ENCODE measurements at regions not wholly inside any gene's neighbourhood (a gene's known extent, or its start where the extent isn't known, plus 50 kb on each side); places are given as distances from the start of the nearest gene placed in this dataset.

- H3K4me3 ChIP-seq (ENCODE audit: low read length) = no peak overlapping the region
- H3K9me3 ChIP-seq (ENCODE audit: control insufficient read depth, low read length) = peaks cover 13% of the 10 kb centered on the region
- no peak overlapping the region for H3K9ac ChIP-seq (ENCODE audit: extremely low read depth, low read length, poor library complexity, severe bottlenecking)
- Mint-ChIP-seq H3K9me3 (peaks cover 11% of the 10 kb centered on the region), H3K27me3 (ENCODE audit: insufficient read depth) (no peaks in the 10 kb centered on the region), H3K36me3 (ENCODE audit: low read depth) (peaks cover 11% of the 10 kb centered on the region), H3K4me1 (peaks cover 23% of the 10 kb centered on the region), H3K4me3 (no peak overlapping the region), H3K27ac (no peak overlapping the region)
- WGBS, 2 experiments (ENCODE audit: insufficient coverage in 1 of 2, insufficient read length in 1 of 2) = 97 to 100% methylated on average over 1 to 2 of the region's 2 CpGs
- H3K4me1 ChIP-seq (ENCODE audit: control insufficient read depth, insufficient read depth, low read length) = peaks cover 6% of the 10 kb centered on the region
- TF ChIP-seq CTCF (conservative IDR thresholded peaks at IDR 0.05) = no peak
- H3K27me3 ChIP-seq (ENCODE audit: control insufficient read depth, insufficient read depth, low read length, poor library complexity, severe bottlenecking) = no peaks in the 10 kb centered on the region
- H3K27ac ChIP-seq (ENCODE audit: low read depth, low read length) = no peak overlapping the region
- no peak for DNase-seq
- H3K36me3 ChIP-seq (ENCODE audit: control insufficient read depth, insufficient read depth, low read length) = peaks cover 4% of the 10 kb centered on the region
These were observed 187.5 kb upstream of the SLC38A2 start for GRCh38 chr12:46560089-46560488.

GRCh38 chr12:46559311-46559710, 186.7 kb upstream of the SLC38A2 start:
- peaks cover 5% of the 10 kb centered on the region for H3K9me3 ChIP-seq (ENCODE audit: control insufficient read depth, low read length)
- DNase-seq = no peak
- H3K4me3 Mint-ChIP-seq = no peak overlapping the region
- WGBS, 2 experiments (ENCODE audit: insufficient coverage in 1 of 2, insufficient read length in 1 of 2) = 97 to 100% methylated on average over 1 to 5 of the region's 5 CpGs
- H3K4me1 ChIP-seq (ENCODE audit: control insufficient read depth, insufficient read depth, low read length) = peaks cover 6% of the 10 kb centered on the region
- H3K27me3 ChIP-seq (ENCODE audit: control insufficient read depth, insufficient read depth, low read length, poor library complexity, severe bottlenecking) = no peaks in the 10 kb centered on the region
- peaks cover 5% of the 10 kb centered on the region for H3K36me3 Mint-ChIP-seq (ENCODE audit: low read depth)
- H3K27me3 Mint-ChIP-seq (ENCODE audit: insufficient read depth) = no peaks in the 10 kb centered on the region
- H3K36me3 ChIP-seq (ENCODE audit: control insufficient read depth, insufficient read depth, low read length) = peaks cover under 1% of the 10 kb centered on the region
- no peak overlapping the region for H3K27ac Mint-ChIP-seq
- H3K27ac ChIP-seq (ENCODE audit: low read depth, low read length) = no peak overlapping the region
- no peak for TF ChIP-seq CTCF (conservative IDR thresholded peaks at IDR 0.05)
- H3K4me1 Mint-ChIP-seq = peaks cover 23% of the 10 kb centered on the region
- H3K4me3 ChIP-seq (ENCODE audit: low read length) = no peak overlapping the region
- H3K9ac ChIP-seq (ENCODE audit: extremely low read depth, low read length, poor library complexity, severe bottlenecking) = no peak overlapping the region
- peaks cover 6% of the 10 kb centered on the region for H3K9me3 Mint-ChIP-seq

- Mint-ChIP-seq H3K27ac (no peak overlapping the region), H3K4me1 (peaks cover 23% of the 10 kb centered on the region), H3K27me3 (ENCODE audit: insufficient read depth) (no peaks in the 10 kb centered on the region), H3K9me3 (no peaks in the 10 kb centered on the region), H3K4me3 (no peak overlapping the region), H3K36me3 (ENCODE audit: low read depth) (no peaks in the 10 kb centered on the region)
- H3K36me3 ChIP-seq (ENCODE audit: control insufficient read depth, insufficient read depth, low read length) = no peaks in the 10 kb centered on the region
- no peak overlapping the region for H3K9ac ChIP-seq (ENCODE audit: extremely low read depth, low read length, poor library complexity, severe bottlenecking)
- no peak for DNase-seq
- no peak for TF ChIP-seq CTCF (conservative IDR thresholded peaks at IDR 0.05)
- no peaks in the 10 kb centered on the region for H3K9me3 ChIP-seq (ENCODE audit: control insufficient read depth, low read length)
- no peak overlapping the region for H3K4me3 ChIP-seq (ENCODE audit: low read length)
- H3K27me3 ChIP-seq (ENCODE audit: control insufficient read depth, insufficient read depth, low read length, poor library complexity, severe bottlenecking) = no peaks in the 10 kb centered on the region
- 86 to 95% methylated on average over 1 to 5 of the region's 5 CpGs for WGBS, 2 experiments (ENCODE audit: insufficient coverage in 1 of 2, insufficient read length in 1 of 2)
- H3K27ac ChIP-seq (ENCODE audit: low read depth, low read length) = no peak overlapping the region
- peaks cover 6% of the 10 kb centered on the region for H3K4me1 ChIP-seq (ENCODE audit: control insufficient read depth, insufficient read depth, low read length)
These were observed 186.1 kb upstream of the SLC38A2 start for GRCh38 chr12:46558677-46559076.
